Prostate gland (tissue), 2 donors: ENCODE measurements at regions not wholly inside any gene's neighbourhood (a gene's known extent, or its start where the extent isn't known, plus 50 kb on each side); places are given as distances from the start of the nearest gene placed in this dataset.

Source experiments
- POLR2A ChIP-seq: fragments of 450-650 bp; IDR thresholded peaks from one replicate; pipeline ENCODE4 v1.6.1; 2016; ENCODE audit warnings: antibody characterized with exemption, mild to moderate bottlenecking
- TF ChIP-seq, protein P1 (sequence below), 4 experiments: fragments of 200-600 bp in 2 of 4; fragments of 450-650 bp in 2 of 4; sonication (generic) in 2 of 4; IDR thresholded peaks; 1 replicate in 3 of 4; 2 replicates in 1 of 4; pipeline ENCODE4 v1.5.1; 2016 to 2019; ENCODE audit warnings: antibody characterized with exemption in 4 of 4, mild to moderate bottlenecking in 2 of 4, moderate library complexity in 2 of 4

DNA sequence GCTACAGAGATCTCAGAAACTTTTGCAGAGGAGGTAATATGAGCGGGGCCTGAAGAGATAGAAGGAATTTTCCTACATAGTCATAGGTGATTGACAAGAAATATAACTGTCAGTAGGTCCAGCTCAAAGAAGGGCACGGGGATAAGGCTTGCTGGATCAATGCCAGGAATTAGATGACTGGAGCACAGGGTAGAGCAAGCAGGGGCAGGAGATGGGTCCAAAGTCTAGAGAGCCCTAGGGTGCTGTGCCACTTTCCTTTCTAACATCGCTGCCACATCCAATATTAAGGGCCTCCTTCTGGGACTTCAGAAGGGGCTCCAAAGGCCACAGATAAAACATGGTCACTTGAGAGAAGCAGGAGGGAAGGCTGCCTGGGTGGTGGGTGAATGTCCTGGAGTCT lies 402.2 kb downstream of the MID1IP1 start:
- TF ChIP-seq, protein P1, sequence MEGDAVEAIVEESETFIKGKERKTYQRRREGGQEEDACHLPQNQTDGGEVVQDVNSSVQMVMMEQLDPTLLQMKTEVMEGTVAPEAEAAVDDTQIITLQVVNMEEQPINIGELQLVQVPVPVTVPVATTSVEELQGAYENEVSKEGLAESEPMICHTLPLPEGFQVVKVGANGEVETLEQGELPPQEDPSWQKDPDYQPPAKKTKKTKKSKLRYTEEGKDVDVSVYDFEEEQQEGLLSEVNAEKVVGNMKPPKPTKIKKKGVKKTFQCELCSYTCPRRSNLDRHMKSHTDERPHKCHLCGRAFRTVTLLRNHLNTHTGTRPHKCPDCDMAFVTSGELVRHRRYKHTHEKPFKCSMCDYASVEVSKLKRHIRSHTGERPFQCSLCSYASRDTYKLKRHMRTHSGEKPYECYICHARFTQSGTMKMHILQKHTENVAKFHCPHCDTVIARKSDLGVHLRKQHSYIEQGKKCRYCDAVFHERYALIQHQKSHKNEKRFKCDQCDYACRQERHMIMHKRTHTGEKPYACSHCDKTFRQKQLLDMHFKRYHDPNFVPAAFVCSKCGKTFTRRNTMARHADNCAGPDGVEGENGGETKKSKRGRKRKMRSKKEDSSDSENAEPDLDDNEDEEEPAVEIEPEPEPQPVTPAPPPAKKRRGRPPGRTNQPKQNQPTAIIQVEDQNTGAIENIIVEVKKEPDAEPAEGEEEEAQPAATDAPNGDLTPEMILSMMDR (IDR thresholded peaks at IDR 0.05): no peak
- TF ChIP-seq POLR2A: no peak
